HepG2 (cell line): ENCODE measurements at regions not wholly inside any gene's neighbourhood (a gene's known extent, or its start where the extent isn't known, plus 50 kb on each side); places are given as distances from the start of the nearest gene placed in this dataset.

Experiments
- ATAC-seq: fragments of 200-7000 bp; cut with Tn5 transposase; 3 replicates; pipeline ENCODE4 v1.9.1; 2020; ENCODE audit warnings: mild to moderate bottlenecking, moderate library complexity
- BruUV-seq: library from RNA; stranded (reverse); fragments of 400-500 nt; replicated peaks from 2 replicates; lab custom pipeline; 2021; lab: Mats Ljungman, UMichigan
- CTCF ChIA-PET: fragments of 300-600 bp; formaldehyde crosslinking; extraction: SDS; loops from one replicate; lab custom pipeline; 2021; ENCODE audit warnings: low total read pairs, inconsistent platforms, low intra/inter-chr PET ratio; lab: Yijun Ruan, JAX
- POLR2A ChIA-PET: fragments of 350-600 bp; sonication (Branson Sonifier 250); formaldehyde crosslinking; loops from one replicate; lab custom pipeline; 2020; ENCODE audit warnings: antibody characterized with exemption, inconsistent platforms; lab: Yijun Ruan, JAX
- DNase-seq: peaks from one replicate; pipeline ENCODE4 v3.0.0-alpha.2; 2015; ENCODE audit warnings: low spot score
- FAIRE-seq: peaks from 3 replicates; lab custom pipeline; 2011; peaks lifted over from hg19 to GRCh38; lab: Jason Lieb, UNC
- H2AFZ ChIP-seq: one replicate; pipeline ENCODE4 v1.6.1; 2011; ENCODE audit warnings: low read length, inconsistent platforms
- H3K27ac ChIP-seq: fragments of 300-600 bp; 3 replicates; pipeline ENCODE4 v1.8.0; 2011; ENCODE audit warnings: mixed run types, mild to moderate bottlenecking, mixed read lengths, low read length, inconsistent platforms; ENCODE audit not compliant: insufficient read depth; ENCODE audit errors: extremely low read length
- H3K27me3 ChIP-seq, 2 experiments: fragments of 200-600 bp in 1 of 2; 2 replicates in 1 of 2; 3 replicates in 1 of 2; pipeline versions ENCODE4 v1.6.0 to v1.8.0; 2011; ENCODE audit warnings: low read length in 2 of 2, mild to moderate bottlenecking in 2 of 2, moderate library complexity in 2 of 2, inconsistent platforms in 1 of 2; ENCODE audit not compliant: insufficient read depth in 2 of 2, control insufficient read depth in 1 of 2
- H3K36me3 ChIP-seq, 2 experiments: fragments of 200-600 bp in 1 of 2; replicated peaks in 1 of 2; 2 replicates in 1 of 2; 3 replicates in 1 of 2; pipeline versions ENCODE4 v1.5.1 to v1.8.0; 2011; ENCODE audit warnings: low read length in 2 of 2, inconsistent platforms in 1 of 2; ENCODE audit not compliant: insufficient read depth in 2 of 2, control insufficient read depth in 1 of 2
- H3K4me1 ChIP-seq: 2 replicates; pipeline ENCODE4 v1.5.1; 2012; ENCODE audit warnings: low read length, inconsistent platforms; ENCODE audit not compliant: insufficient read depth
- H3K4me2 ChIP-seq: 2 replicates; pipeline ENCODE4 v1.6.0; 2011; ENCODE audit warnings: low read depth, low read length, inconsistent platforms
- H3K4me3 ChIP-seq, 3 experiments: fragments of 200-600 bp in 1 of 3; sonication (generic), shearing (Covaris generic) in 1 of 3; replicated peaks in 1 of 3; 2 replicates each; pipeline ENCODE4 v1.5.1; 2011 to 2016; ENCODE audit warnings: low read length in 3 of 3, inconsistent platforms in 2 of 3, low read depth in 2 of 3, mild to moderate bottlenecking in 2 of 3, control low read depth in 1 of 3, mixed read lengths in 1 of 3; ENCODE audit not compliant: insufficient read depth in 1 of 3
- H3K79me2 ChIP-seq: one replicate; pipeline ENCODE4 v1.6.1; 2011; ENCODE audit warnings: low read length, inconsistent platforms; ENCODE audit not compliant: insufficient read depth
- H3K9ac ChIP-seq: 2 replicates; pipeline ENCODE4 v1.6.0; 2011; ENCODE audit warnings: mild to moderate bottlenecking, low read depth, low read length, inconsistent platforms; ENCODE audit not compliant: insufficient read depth
- H3K9me3 ChIP-seq: 2 replicates; pipeline ENCODE4 v1.5.1; 2012; ENCODE audit warnings: mild to moderate bottlenecking, low read length
- H4K20me1 ChIP-seq: 2 replicates; pipeline ENCODE4 v1.6.0; 2011; ENCODE audit warnings: inconsistent platforms, mild to moderate bottlenecking, low read length, moderate library complexity; ENCODE audit not compliant: insufficient read depth
- ATM ChIP-seq: fragments of 450-650 bp; IDR thresholded peaks from 2 replicates; pipeline ENCODE4 v1.7.1; 2017; ENCODE audit warnings: mild to moderate bottlenecking, borderline replicate concordance
- ATRX ChIP-seq: sonication (generic); formaldehyde crosslinking; IDR thresholded peaks from 2 replicates; pipeline ENCODE4 v1.4.0; 2020; ENCODE audit warnings: missing genetic modification reagents, borderline replicate concordance
- BORCS8-MEF2B ChIP-seq: sonication (generic); formaldehyde crosslinking; IDR thresholded peaks from 2 replicates; pipeline ENCODE4 v1.8.0; 2022; ENCODE audit warnings: mild to moderate bottlenecking, missing genetic modification reagents
- HES4 ChIP-seq: sonication (generic); formaldehyde crosslinking; IDR thresholded peaks from 2 replicates; pipeline ENCODE4 v1.9.0; 2021; ENCODE audit warnings: mild to moderate bottlenecking, missing genetic modification reagents, borderline replicate concordance
- HNRNPH1 ChIP-seq: fragments of 200-400 bp; formaldehyde crosslinking; optimal IDR thresholded peaks from 2 replicates; pipeline ENCODE3; 2017; ENCODE audit warnings: mild to moderate bottlenecking, low read depth, low read length
- KDM4B ChIP-seq: sonication (generic); formaldehyde crosslinking; IDR thresholded peaks from 2 replicates; pipeline ENCODE4 v1.4.0; 2020; ENCODE audit warnings: missing genetic modification reagents
- KLF11 ChIP-seq: IDR thresholded peaks from 2 replicates; pipeline ENCODE4 v1.6.1; 2016; ENCODE audit warnings: missing compliant biosample characterization
- PHB2 ChIP-seq: fragments of 450-650 bp; IDR thresholded peaks from 2 replicates; pipeline ENCODE4 v1.6.1; 2018; ENCODE audit not compliant: partially characterized antibody
- POLR2G ChIP-seq: fragments of 200-400 bp; formaldehyde crosslinking; IDR thresholded peaks from 2 replicates; pipeline ENCODE4 v1.6.1; 2018; ENCODE audit warnings: mild to moderate bottlenecking, low read depth, low read length, moderate library complexity
- SALL2 ChIP-seq: sonication (generic); formaldehyde crosslinking; IDR thresholded peaks from 2 replicates; pipeline ENCODE4 v1.8.1; 2023; ENCODE audit warnings: mild to moderate bottlenecking, missing genetic modification reagents, inconsistent platforms
- TMF1 ChIP-seq: sonication (generic); formaldehyde crosslinking; IDR thresholded peaks from 2 replicates; pipeline ENCODE4 v1.8.1; 2022; ENCODE audit warnings: low read depth, missing genetic modification reagents
- ZC3H4 ChIP-seq: sonication (generic); formaldehyde crosslinking; IDR thresholded peaks from 2 replicates; pipeline ENCODE4 v1.4.0; 2020; ENCODE audit warnings: missing genetic modification reagents, borderline replicate concordance
- ZKSCAN1 ChIP-seq: fragments of 150-350 bp; IDR thresholded peaks from 2 replicates; pipeline ENCODE4 v1.6.1; 2014; ENCODE audit warnings: low read length
- ZNF263 ChIP-seq: sonication (generic); formaldehyde crosslinking; IDR thresholded peaks from 2 replicates; pipeline ENCODE4 v1.4.0; 2020; ENCODE audit warnings: missing genetic modification reagents
- ZNF329 ChIP-seq: sonication (generic); formaldehyde crosslinking; IDR thresholded peaks from 2 replicates; pipeline ENCODE4 v1.9.0; 2021; ENCODE audit warnings: low read depth, mild to moderate bottlenecking, missing genetic modification reagents
- ZNF354B ChIP-seq: sonication (generic); formaldehyde crosslinking; IDR thresholded peaks from 2 replicates; pipeline ENCODE4 v1.8.0; 2022; ENCODE audit warnings: mild to moderate bottlenecking, missing genetic modification reagents
- ZNF747 ChIP-seq: sonication (generic); formaldehyde crosslinking; IDR thresholded peaks from 2 replicates; pipeline ENCODE4 v1.8.1; 2023; ENCODE audit warnings: missing genetic modification reagents, mild to moderate bottlenecking, borderline replicate concordance
- ZNF766 ChIP-seq: sonication (generic); formaldehyde crosslinking; IDR thresholded peaks from 2 replicates; pipeline ENCODE4 v1.5.0; 2020; ENCODE audit warnings: missing genetic modification reagents, borderline replicate concordance
- WGBS: methylation state at CpG from one replicate; pipeline ENCODE4 v1.1.6; 2017; ENCODE audit warnings: low lambda C conversion rate; 5-methylcytosine and 5-hydroxymethylcytosine counted together
- in situ Hi-C: cut with HindIII; loops from 2 replicates; pipeline ENCODE4 v1.10.0; 2017; ENCODE audit warnings: low pct_unique_long_range_greater_than_20kb; ENCODE audit not compliant: extremely low pct_ligation_motif_present
- intact Hi-C: fragments of 100-400 bp; cut with micrococcal nuclease; formaldehyde crosslinking; loops from one replicate; pipeline ENCODE4 v1.10.0; 2022; ENCODE audit not compliant: unreplicated experiment
- TF ChIP-seq, protein P1 (sequence below): conservative IDR thresholded peaks from 2 replicates; pipeline ENCODE4 v1.6.1; 2018; ENCODE audit warnings: missing genetic modification reagents
- TF ChIP-seq, protein P2 (sequence below): sonication (generic); formaldehyde crosslinking; IDR thresholded peaks from 2 replicates; pipeline ENCODE4 v1.9.0; 2021; ENCODE audit warnings: missing genetic modification reagents, mild to moderate bottlenecking, borderline replicate concordance
- TF ChIP-seq, protein P3 (sequence below): IDR thresholded peaks from 2 replicates; pipeline ENCODE4 v1.6.1; 2012; ENCODE audit warnings: low read length, improper control_type of control experiment

DNA sequence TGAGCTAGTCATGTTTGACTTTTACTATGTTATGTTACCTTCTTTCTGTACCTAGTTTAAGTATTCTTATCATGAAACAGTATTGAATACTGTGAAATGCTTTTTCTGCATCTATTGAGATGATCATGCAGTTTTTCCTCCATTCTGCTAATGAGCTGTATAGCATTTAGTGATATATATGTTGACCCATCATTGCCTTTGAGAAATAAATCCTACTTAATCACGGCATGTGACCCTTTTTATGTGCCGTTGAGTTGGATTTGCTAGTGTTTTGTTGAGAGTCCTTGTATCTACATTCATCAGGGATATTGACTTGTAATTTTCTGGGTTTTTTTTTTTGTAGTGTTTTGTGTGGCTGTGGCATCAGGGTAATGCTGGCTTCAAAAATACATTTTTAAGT, 537.7 kb upstream of the AADAT start (continued):
- TF ChIP-seq, protein P1, sequence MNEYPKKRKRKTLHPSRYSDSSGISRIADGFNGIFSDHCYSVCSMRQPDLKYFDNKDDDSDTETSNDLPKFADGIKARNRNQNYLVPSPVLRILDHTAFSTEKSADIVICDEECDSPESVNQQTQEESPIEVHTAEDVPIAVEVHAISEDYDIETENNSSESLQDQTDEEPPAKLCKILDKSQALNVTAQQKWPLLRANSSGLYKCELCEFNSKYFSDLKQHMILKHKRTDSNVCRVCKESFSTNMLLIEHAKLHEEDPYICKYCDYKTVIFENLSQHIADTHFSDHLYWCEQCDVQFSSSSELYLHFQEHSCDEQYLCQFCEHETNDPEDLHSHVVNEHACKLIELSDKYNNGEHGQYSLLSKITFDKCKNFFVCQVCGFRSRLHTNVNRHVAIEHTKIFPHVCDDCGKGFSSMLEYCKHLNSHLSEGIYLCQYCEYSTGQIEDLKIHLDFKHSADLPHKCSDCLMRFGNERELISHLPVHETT = no peak
- no peak for TF ChIP-seq POLR2G

DNA sequence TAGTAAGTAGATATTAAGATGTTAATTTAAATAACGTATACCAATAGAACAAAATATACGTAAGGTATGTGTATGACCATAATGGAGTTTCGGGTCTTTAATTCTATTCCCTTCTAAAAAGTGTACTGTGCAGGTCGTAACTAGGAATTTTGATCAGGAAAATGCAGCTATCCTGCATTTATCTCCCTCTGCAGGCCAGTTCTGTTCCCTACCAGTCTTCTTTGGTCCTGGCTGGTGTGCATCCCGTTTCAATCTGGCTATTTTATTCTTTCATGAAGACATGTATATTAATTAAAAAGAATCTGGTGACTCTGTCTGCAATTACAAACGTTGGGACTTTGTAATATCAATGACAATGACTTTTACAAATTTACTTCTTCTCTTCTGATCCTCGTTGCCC, 534.1 kb upstream of the AADAT start:
- ATAC-seq (no peak), FAIRE-seq (no peak), DNase-seq (no peak)
- BruUV-seq = no TSS peak
- H3K36me3 ChIP-seq = no peaks in the 10 kb centered on the region
- H4K20me1 ChIP-seq = no peaks in the 10 kb centered on the region
- ChIA-PET POLR2A (no interaction called here), CTCF (no interaction called here)
- no peak overlapping the region for H2AFZ ChIP-seq
- no peaks in the 10 kb centered on the region for H3K4me1 ChIP-seq
- WGBS = 21% methylated on average over 7 of the region's 7 CpGs
- H3K27ac ChIP-seq = no peak overlapping the region
- H3K9ac ChIP-seq = no peak overlapping the region
- no peak for TF ChIP-seq ZNF747
- no peak for TF ChIP-seq ZNF766 (CRISPR knock-in tag)
- no peak for TF ChIP-seq HES4
- no peak for TF ChIP-seq BORCS8-MEF2B (CRISPR knock-in tag)
- no peak for TF ChIP-seq ATM
- TF ChIP-seq KLF11 = no peak
- TF ChIP-seq, protein P2, sequence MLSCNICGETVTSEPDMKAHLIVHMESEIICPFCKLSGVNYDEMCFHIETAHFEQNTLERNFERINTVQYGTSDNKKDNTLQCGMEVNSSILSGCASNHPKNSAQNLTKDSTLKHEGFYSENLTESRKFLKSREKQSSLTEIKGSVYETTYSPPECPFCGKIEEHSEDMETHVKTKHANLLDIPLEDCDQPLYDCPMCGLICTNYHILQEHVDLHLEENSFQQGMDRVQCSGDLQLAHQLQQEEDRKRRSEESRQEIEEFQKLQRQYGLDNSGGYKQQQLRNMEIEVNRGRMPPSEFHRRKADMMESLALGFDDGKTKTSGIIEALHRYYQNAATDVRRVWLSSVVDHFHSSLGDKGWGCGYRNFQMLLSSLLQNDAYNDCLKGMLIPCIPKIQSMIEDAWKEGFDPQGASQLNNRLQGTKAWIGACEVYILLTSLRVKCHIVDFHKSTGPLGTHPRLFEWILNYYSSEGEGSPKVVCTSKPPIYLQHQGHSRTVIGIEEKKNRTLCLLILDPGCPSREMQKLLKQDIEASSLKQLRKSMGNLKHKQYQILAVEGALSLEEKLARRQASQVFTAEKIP (CRISPR knock-in tag) = no peak
- TF ChIP-seq ATRX (CRISPR knock-in tag) = no peak
- no peak for TF ChIP-seq TMF1
- TF ChIP-seq HNRNPH1 = no peak
- no peak for TF ChIP-seq ZNF263 (CRISPR knock-in tag)
- TF ChIP-seq KDM4B (CRISPR knock-in tag) = no peak
- no peak for TF ChIP-seq PHB2
- TF ChIP-seq SALL2 (CRISPR knock-in tag) = no peak
- TF ChIP-seq, protein P3, sequence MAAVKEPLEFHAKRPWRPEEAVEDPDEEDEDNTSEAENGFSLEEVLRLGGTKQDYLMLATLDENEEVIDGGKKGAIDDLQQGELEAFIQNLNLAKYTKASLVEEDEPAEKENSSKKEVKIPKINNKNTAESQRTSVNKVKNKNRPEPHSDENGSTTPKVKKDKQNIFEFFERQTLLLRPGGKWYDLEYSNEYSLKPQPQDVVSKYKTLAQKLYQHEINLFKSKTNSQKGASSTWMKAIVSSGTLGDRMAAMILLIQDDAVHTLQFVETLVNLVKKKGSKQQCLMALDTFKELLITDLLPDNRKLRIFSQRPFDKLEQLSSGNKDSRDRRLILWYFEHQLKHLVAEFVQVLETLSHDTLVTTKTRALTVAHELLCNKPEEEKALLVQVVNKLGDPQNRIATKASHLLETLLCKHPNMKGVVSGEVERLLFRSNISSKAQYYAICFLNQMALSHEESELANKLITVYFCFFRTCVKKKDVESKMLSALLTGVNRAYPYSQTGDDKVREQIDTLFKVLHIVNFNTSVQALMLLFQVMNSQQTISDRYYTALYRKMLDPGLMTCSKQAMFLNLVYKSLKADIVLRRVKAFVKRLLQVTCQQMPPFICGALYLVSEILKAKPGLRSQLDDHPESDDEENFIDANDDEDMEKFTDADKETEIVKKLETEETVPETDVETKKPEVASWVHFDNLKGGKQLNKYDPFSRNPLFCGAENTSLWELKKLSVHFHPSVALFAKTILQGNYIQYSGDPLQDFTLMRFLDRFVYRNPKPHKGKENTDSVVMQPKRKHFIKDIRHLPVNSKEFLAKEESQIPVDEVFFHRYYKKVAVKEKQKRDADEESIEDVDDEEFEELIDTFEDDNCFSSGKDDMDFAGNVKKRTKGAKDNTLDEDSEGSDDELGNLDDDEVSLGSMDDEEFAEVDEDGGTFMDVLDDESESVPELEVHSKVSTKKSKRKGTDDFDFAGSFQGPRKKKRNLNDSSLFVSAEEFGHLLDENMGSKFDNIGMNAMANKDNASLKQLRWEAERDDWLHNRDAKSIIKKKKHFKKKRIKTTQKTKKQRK = no peak
- TF ChIP-seq ZNF329 (CRISPR knock-in tag) = no peak
- TF ChIP-seq ZC3H4 (CRISPR knock-in tag) = no peak
- TF ChIP-seq ZKSCAN1 = no peak
- TF ChIP-seq ZNF354B (CRISPR knock-in tag) = no peak
- peaks cover 16% of the 10 kb centered on the region for H3K9me3 ChIP-seq
- intact Hi-C loops = no loop called here
- no peak overlapping the region for H3K4me2 ChIP-seq
- H3K79me2 ChIP-seq = no peaks in the 10 kb centered on the region
- no peaks in the 10 kb centered on the region for H3K27me3 ChIP-seq
- no peak overlapping the region for H3K4me3 ChIP-seq
- in situ Hi-C loops = no loop called here
